ENCODE measurements at regions not wholly inside any gene's neighbourhood (a gene's known extent, or its start where the extent isn't known, plus 50 kb on each side); places are given as distances from the start of the nearest gene placed in this dataset.

GRCh38 chr15:79230766-79231165 is 51.8 kb upstream of the ANKRD34C start:
- Histone ChIP-seq H3K36me3 (no peaks in the 10 kb centered on the region), H3K27ac (no peak overlapping the region), H3K4me3 (no peak overlapping the region), H3K27me3 (no peaks in the 10 kb centered on the region), H3K9me3 (peaks cover 0 to 10% of the 10 kb centered on the region in 2 donors), H3K4me1 (no peaks in the 10 kb centered on the region)
- intact Hi-C loops (cut with DNase I; ENCODE audit: low total_unique reads) = no loop called here
- 83% methylated on average over 2 to 5 of the region's 5 CpGs for WGBS, 2 donors (ENCODE audit: low coverage in 1 of 2)
- TF ChIP-seq EP300 (IDR thresholded peaks at IDR 0.05; ENCODE audit: low read depth) (no peak), POLR2AphosphoS5 (IDR thresholded peaks at IDR 0.05) (no peak), POLR2A (IDR thresholded peaks at IDR 0.05) (no peak), CTCF (IDR thresholded peaks at IDR 0.05) (no peak)
- in situ Hi-C loops (cut with MboI; ENCODE audit: low pct_ligation_motif_present in 1 of 4, low pct_unique_long_range_greater_than_20kb in 1 of 4, low sequenced_read_pairs in 3 of 4) = no loop called here
- DNase-seq = no peak

GRCh38 chr15:79222808-79223207 is 59.7 kb upstream of the ANKRD34C start:
- no peak overlapping the region for H3K4me3 ChIP-seq
- in situ Hi-C loops (cut with MboI; ENCODE audit: low pct_ligation_motif_present in 1 of 4, low pct_unique_long_range_greater_than_20kb in 1 of 4, low sequenced_read_pairs in 3 of 4) (no loop called here), intact Hi-C loops (cut with DNase I; ENCODE audit: low total_unique reads) (no loop called here)
- no peak for DNase-seq
- WGBS, 2 donors (ENCODE audit: low coverage in 1 of 2) = 28 to 67% methylated on average over 1 to 2 of the region's 2 CpGs
- TF ChIP-seq CTCF (IDR thresholded peaks at IDR 0.05) = no peak
- no peak for TF ChIP-seq POLR2A (IDR thresholded peaks at IDR 0.05)
- TF ChIP-seq POLR2AphosphoS5 (IDR thresholded peaks at IDR 0.05) = no peak
- TF ChIP-seq EP300 (IDR thresholded peaks at IDR 0.05; ENCODE audit: low read depth) = no peak
- H3K27ac ChIP-seq = no peak overlapping the region
- no peaks in the 10 kb centered on the region for H3K9me3 ChIP-seq
- H3K36me3 ChIP-seq = no peaks in the 10 kb centered on the region
- H3K4me1 ChIP-seq = no peaks in the 10 kb centered on the region
- H3K27me3 ChIP-seq = peaks cover 3% of the 10 kb centered on the region

- WGBS, 2 donors (ENCODE audit: low coverage in 1 of 2) = 19% methylated on average over 2 of the region's 2 CpGs; no CpG with 5 or more reads in 1 of the 2 donors
- H3K9me3 ChIP-seq = no peaks in the 10 kb centered on the region
Observed at GRCh38 chr15:79221696-79222095, 60.8 kb upstream of the ANKRD34C start.

GRCh38 chr15:79219393-79220056 is 63.0 kb upstream of the ANKRD34C start:
- Histone ChIP-seq H3K4me1 (no peaks in the 10 kb centered on the region), H3K36me3 (no peaks in the 10 kb centered on the region), H3K9me3 (no peaks in the 10 kb centered on the region), H3K27ac (no peak overlapping the region), H3K4me3 (no peak overlapping the region), H3K27me3 (peaks cover 8% of the 10 kb centered on the region)
- in situ Hi-C loops (cut with MboI; ENCODE audit: low pct_ligation_motif_present in 1 of 4, low pct_unique_long_range_greater_than_20kb in 1 of 4, low sequenced_read_pairs in 3 of 4) = no loop called here
- intact Hi-C loops (cut with DNase I; ENCODE audit: low total_unique reads) = no loop called here
- DNase-seq = no peak
- 29 to 55% methylated on average over 1 to 4 of the region's 4 CpGs for WGBS, 2 donors (ENCODE audit: low coverage in 1 of 2)
- TF ChIP-seq POLR2A (IDR thresholded peaks at IDR 0.05) = no peak
- no peak for TF ChIP-seq POLR2AphosphoS5 (IDR thresholded peaks at IDR 0.05)
- TF ChIP-seq CTCF (IDR thresholded peaks at IDR 0.05) = no peak
- TF ChIP-seq EP300 (IDR thresholded peaks at IDR 0.05; ENCODE audit: low read depth) = no peak

More at GRCh38 chr15:79221696-79222095, 60.8 kb upstream of the ANKRD34C start:
- intact Hi-C loops (cut with DNase I; ENCODE audit: low total_unique reads) = no loop called here
- no peak for TF ChIP-seq POLR2A (IDR thresholded peaks at IDR 0.05)
- TF ChIP-seq POLR2AphosphoS5 (IDR thresholded peaks at IDR 0.05) = no peak
- TF ChIP-seq EP300 (IDR thresholded peaks at IDR 0.05; ENCODE audit: low read depth) = no peak
- TF ChIP-seq CTCF (IDR thresholded peaks at IDR 0.05) = no peak
- DNase-seq = no peak
- H3K27ac ChIP-seq = no peak overlapping the region
- H3K4me3 ChIP-seq = no peak overlapping the region
- H3K36me3 ChIP-seq = no peaks in the 10 kb centered on the region
- in situ Hi-C loops (cut with MboI; ENCODE audit: low pct_ligation_motif_present in 1 of 4, low pct_unique_long_range_greater_than_20kb in 1 of 4, low sequenced_read_pairs in 3 of 4) = no loop called here
- H3K27me3 ChIP-seq = peaks cover 3% of the 10 kb centered on the region
- no peaks in the 10 kb centered on the region for H3K4me1 ChIP-seq
